Neural progenitor cell (in vitro differentiated cells): ENCODE measurements at regions not wholly inside any gene's neighbourhood (a gene's known extent, or its start where the extent isn't known, plus 50 kb on each side); places are given as distances from the start of the nearest gene placed in this dataset.

ENCODE experiments used
- DNase-seq: peaks from one replicate; pipeline ENCODE4 v3.0.0-alpha.2; 2016; ENCODE audit warnings: low spot score
- H2AFZ ChIP-seq: fragments of 200-600 bp; sonication (generic); replicated peaks from 2 replicates; pipeline ENCODE4 v1.6.1; 2016; ENCODE audit warnings: antibody characterized with exemption
- H3F3A ChIP-seq: fragments of 200-600 bp; sonication (generic); 2 replicates; pipeline ENCODE4 v1.6.1; 2016; ENCODE audit warnings: antibody characterized with exemption, low read depth
- H3K27ac ChIP-seq: fragments of 200-600 bp; sonication (generic); 2 replicates; pipeline ENCODE4 v1.5.1; 2016; ENCODE audit warnings: mild to moderate bottlenecking
- H3K27me3 ChIP-seq: fragments of 200-600 bp; sonication (generic); 2 replicates; pipeline ENCODE4 v1.6.1; 2016; ENCODE audit warnings: mild to moderate bottlenecking, moderate library complexity
- H3K36me3 ChIP-seq: fragments of 200-600 bp; sonication (generic); 2 replicates; pipeline ENCODE4 v1.5.1; 2016
- H3K4me1 ChIP-seq: fragments of 200-600 bp; sonication (generic); 2 replicates; pipeline ENCODE4 v1.6.1; 2016; ENCODE audit warnings: mixed run types
- H3K4me2 ChIP-seq: fragments of 200-600 bp; sonication (generic); 2 replicates; pipeline ENCODE4 v1.6.1; 2016
- H3K4me3 ChIP-seq: fragments of 200-600 bp; sonication (generic); 2 replicates; pipeline ENCODE4 v1.5.1; 2016
- H3K79me2 ChIP-seq: fragments of 200-600 bp; sonication (generic); 2 replicates; pipeline ENCODE4 v1.6.1; 2016; ENCODE audit warnings: low read depth
- H3K9ac ChIP-seq: fragments of 200-600 bp; sonication (generic); 2 replicates; pipeline ENCODE4 v1.6.1; 2016
- H3K9me3 ChIP-seq: fragments of 200-600 bp; sonication (generic); 2 replicates; pipeline ENCODE4 v1.5.1; 2016; ENCODE audit warnings: low read depth
- H4K20me1 ChIP-seq: fragments of 200-600 bp; sonication (generic); 2 replicates; pipeline ENCODE4 v1.6.1; 2016; ENCODE audit warnings: low read depth
- H3K27ac Mint-ChIP-seq: 3 replicates; pipeline ENCODE4 v1.8.0; 2021; ENCODE audit warnings: mixed read lengths
- H3K27me3 Mint-ChIP-seq: 2 replicates; pipeline ENCODE4 v1.8.0; 2022; ENCODE audit warnings: low read depth, mild to moderate bottlenecking, inconsistent platforms, moderate library complexity, mixed read lengths; ENCODE audit not compliant: insufficient read depth
- H3K36me3 Mint-ChIP-seq: 3 replicates; pipeline ENCODE4 v1.8.0; 2021; ENCODE audit warnings: mixed read lengths
- H3K4me1 Mint-ChIP-seq: 3 replicates; pipeline ENCODE4 v1.8.0; 2021; ENCODE audit warnings: mixed read lengths
- H3K4me3 Mint-ChIP-seq: 3 replicates; pipeline ENCODE4 v1.8.0; 2021; ENCODE audit warnings: mild to moderate bottlenecking, moderate library complexity, mixed read lengths
- H3K9me3 Mint-ChIP-seq: 3 replicates; pipeline ENCODE4 v1.8.0; 2020; ENCODE audit warnings: mixed read lengths
- CTCF ChIP-seq: fragments of 200-600 bp; sonication (generic); IDR thresholded peaks from 2 replicates; pipeline ENCODE4 v1.5.1; 2017; ENCODE audit warnings: antibody characterized with exemption, mild to moderate bottlenecking
- EZH2 ChIP-seq: fragments of 200-600 bp; sonication (generic); IDR thresholded peaks from 2 replicates; pipeline ENCODE4 v1.6.1; 2017; ENCODE audit warnings: antibody characterized with exemption, mild to moderate bottlenecking, moderate library complexity
- EZH2phosphoT487 ChIP-seq: fragments of 200-600 bp; sonication (generic); IDR thresholded peaks from 2 replicates; pipeline ENCODE4 v1.6.1; 2017; ENCODE audit warnings: antibody characterized with exemption

DNA sequence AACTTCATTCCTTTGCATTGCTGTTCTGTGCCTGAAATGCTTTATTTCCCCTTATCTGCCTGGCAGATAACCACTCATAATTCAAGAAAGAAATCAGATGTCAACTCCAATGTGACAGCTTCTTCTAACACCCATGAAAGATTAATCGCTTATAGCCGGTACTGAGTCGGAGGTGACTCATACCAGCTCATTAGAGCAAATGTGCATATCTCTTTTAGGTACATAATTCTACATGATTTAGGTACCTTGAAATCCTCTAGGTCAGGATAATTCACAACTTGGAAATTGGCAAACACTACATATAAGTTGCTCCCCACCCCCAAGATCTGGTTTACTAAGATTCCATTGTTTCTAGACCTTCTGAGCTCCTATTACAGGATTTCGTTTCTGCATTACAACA lies 554.4 kb upstream of the SORCS1 start:
- no peaks in the 10 kb centered on the region for H3K27me3 Mint-ChIP-seq
- no peaks in the 10 kb centered on the region for H3K4me1 Mint-ChIP-seq

DNA sequence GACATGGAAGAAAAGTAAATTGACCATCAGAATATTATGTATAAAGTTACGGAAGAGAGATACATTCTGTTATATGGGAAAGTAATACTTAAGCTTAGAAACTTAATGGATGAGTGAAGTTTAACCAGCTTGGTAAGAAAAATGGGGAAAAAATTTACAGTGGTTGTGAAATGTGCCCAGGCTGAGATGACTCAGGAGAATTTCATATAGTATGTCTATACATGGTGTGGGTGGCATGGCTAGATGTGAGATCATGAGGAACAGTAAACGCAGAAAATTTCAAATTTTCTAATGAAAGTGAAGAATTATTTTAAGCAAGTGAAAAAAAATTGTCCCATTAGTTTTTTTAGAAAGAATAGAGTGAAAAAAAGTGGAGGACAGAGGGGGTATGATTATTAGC lies 552.5 kb upstream of the SORCS1 start:
- H3K4me3 ChIP-seq: no peak overlapping the region
- no peaks in the 10 kb centered on the region for H3K4me1 ChIP-seq

More for the DNA sequence above, 554.4 kb upstream of the SORCS1 start:
- H3K27ac Mint-ChIP-seq: no peak overlapping the region
- Histone ChIP-seq H2AFZ (no peak overlapping the region), H3K4me1 (no peaks in the 10 kb centered on the region), H3K36me3 (no peaks in the 10 kb centered on the region), H3K27ac (no peak overlapping the region), H3K4me3 (no peak overlapping the region), H3K4me2 (no peak overlapping the region), H4K20me1 (no peaks in the 10 kb centered on the region), H3K9ac (no peak overlapping the region), H3K9me3 (no peaks in the 10 kb centered on the region), H3K79me2 (no peaks in the 10 kb centered on the region), H3F3A (no peaks in the 10 kb centered on the region), H3K27me3 (no peaks in the 10 kb centered on the region)
- no peak for DNase-seq
- TF ChIP-seq CTCF (no peak), EZH2 (no peak), EZH2phosphoT487 (no peak)
- no peak overlapping the region for H3K4me3 Mint-ChIP-seq
- no peaks in the 10 kb centered on the region for H3K9me3 Mint-ChIP-seq
- no peaks in the 10 kb centered on the region for H3K36me3 Mint-ChIP-seq

GRCh38 chr10:107715565-107715964 lies 551.1 kb upstream of the SORCS1 start:
- H3K27me3 Mint-ChIP-seq: no peaks in the 10 kb centered on the region
- no peaks in the 10 kb centered on the region for H3K4me1 ChIP-seq
- no peak overlapping the region for H3K4me3 Mint-ChIP-seq
- no peaks in the 10 kb centered on the region for H3F3A ChIP-seq
- H3K9me3 ChIP-seq: no peaks in the 10 kb centered on the region
- no peaks in the 10 kb centered on the region for H3K36me3 ChIP-seq
- H3K9ac ChIP-seq: no peak overlapping the region
- H3K4me1 Mint-ChIP-seq: no peaks in the 10 kb centered on the region
- H3K9me3 Mint-ChIP-seq: peaks cover 2% of the 10 kb centered on the region
- DNase-seq: no peak
- TF ChIP-seq CTCF (no peak), EZH2 (no peak), EZH2phosphoT487 (no peak)
- no peaks in the 10 kb centered on the region for H3K79me2 ChIP-seq
- no peaks in the 10 kb centered on the region for H3K27me3 ChIP-seq
- no peak overlapping the region for H3K4me2 ChIP-seq
- no peaks in the 10 kb centered on the region for H3K36me3 Mint-ChIP-seq
- H4K20me1 ChIP-seq: no peaks in the 10 kb centered on the region
- H3K27ac Mint-ChIP-seq: no peak overlapping the region
- no peak overlapping the region for H3K4me3 ChIP-seq
- H2AFZ ChIP-seq: peak overlapping the region; percentile 2
- H3K27ac ChIP-seq: no peak overlapping the region

More for the DNA sequence above, 552.5 kb upstream of the SORCS1 start:
- Histone ChIP-seq H3K79me2 (no peaks in the 10 kb centered on the region), H4K20me1 (no peaks in the 10 kb centered on the region), H3K36me3 (no peaks in the 10 kb centered on the region), H3K9ac (no peak overlapping the region), H3K4me2 (no peak overlapping the region), H3K27ac (no peak overlapping the region), H3F3A (no peaks in the 10 kb centered on the region), H3K9me3 (no peaks in the 10 kb centered on the region), H2AFZ (no peak overlapping the region), H3K27me3 (no peaks in the 10 kb centered on the region)
- TF ChIP-seq CTCF: no peak
- no peak for TF ChIP-seq EZH2
- no peak for TF ChIP-seq EZH2phosphoT487
- H3K27me3 Mint-ChIP-seq: no peaks in the 10 kb centered on the region
- H3K4me1 Mint-ChIP-seq: no peaks in the 10 kb centered on the region
- no peak for DNase-seq
- no peaks in the 10 kb centered on the region for H3K9me3 Mint-ChIP-seq
- no peak overlapping the region for H3K4me3 Mint-ChIP-seq
- H3K27ac Mint-ChIP-seq: no peak overlapping the region
- H3K36me3 Mint-ChIP-seq: no peaks in the 10 kb centered on the region
